Epithelial cell of esophagus (primary cell): ENCODE measurements at regions not wholly inside any gene's neighbourhood (a gene's known extent, or its start where the extent isn't known, plus 50 kb on each side); places are given as distances from the start of the nearest gene placed in this dataset.

Experiments
- DNase-seq: peaks from one replicate; pipeline ENCODE4 v3.0.0; 2010; ENCODE audit warnings: low read depth
- H3K4me3 ChIP-seq: 2 replicates; pipeline ENCODE4 v1.5.1; 2011; ENCODE audit warnings: mild to moderate bottlenecking, low read length, control low read depth
- CTCF ChIP-seq: IDR thresholded peaks from 2 replicates; pipeline ENCODE4 v1.5.1; 2011; ENCODE audit warnings: low read depth, mild to moderate bottlenecking, low read length, control low read depth, inconsistent platforms; ENCODE audit not compliant: insufficient read depth; ENCODE audit errors: missing control alignments

GRCh38 chr3:27779176-27779575, 57.1 kb upstream of the EOMES start:
- no peak for TF ChIP-seq CTCF
- no peak overlapping the region for H3K4me3 ChIP-seq
- no peak for DNase-seq

GRCh38 chr3:27789420-27789819, 67.3 kb upstream of the EOMES start:
- DNase-seq = no peak
- TF ChIP-seq CTCF = no peak
- H3K4me3 ChIP-seq = no peak overlapping the region

- H3K4me3 ChIP-seq = no peak overlapping the region
- no peak for TF ChIP-seq CTCF
- DNase-seq = peak; percentile 41
Measured at GRCh38 chr3:27791956-27792355, 69.8 kb upstream of the EOMES start.

- no peak overlapping the region for H3K4me3 ChIP-seq
- no peak for TF ChIP-seq CTCF
- no peak for DNase-seq
Measured at GRCh38 chr3:27792869-27793268, 70.7 kb upstream of the EOMES start.

GRCh38 chr3:27794211-27794610, 72.1 kb upstream of the EOMES start:
- TF ChIP-seq CTCF = no peak
- no peak overlapping the region for H3K4me3 ChIP-seq
- peak; percentile 2 for DNase-seq

GRCh38 chr3:27796365-27796875, 74.3 kb upstream of the EOMES start:
- no peak for TF ChIP-seq CTCF
- no peak overlapping the region for H3K4me3 ChIP-seq
- peak; percentile 27 for DNase-seq

GRCh38 chr3:27797773-27798172, 75.7 kb upstream of the EOMES start:
- no peak for DNase-seq
- no peak for TF ChIP-seq CTCF
- no peak overlapping the region for H3K4me3 ChIP-seq
